ENCODE measurements at regions not wholly inside any gene's neighbourhood (a gene's known extent, or its start where the extent isn't known, plus 50 kb on each side); places are given as distances from the start of the nearest gene placed in this dataset.

DNA sequence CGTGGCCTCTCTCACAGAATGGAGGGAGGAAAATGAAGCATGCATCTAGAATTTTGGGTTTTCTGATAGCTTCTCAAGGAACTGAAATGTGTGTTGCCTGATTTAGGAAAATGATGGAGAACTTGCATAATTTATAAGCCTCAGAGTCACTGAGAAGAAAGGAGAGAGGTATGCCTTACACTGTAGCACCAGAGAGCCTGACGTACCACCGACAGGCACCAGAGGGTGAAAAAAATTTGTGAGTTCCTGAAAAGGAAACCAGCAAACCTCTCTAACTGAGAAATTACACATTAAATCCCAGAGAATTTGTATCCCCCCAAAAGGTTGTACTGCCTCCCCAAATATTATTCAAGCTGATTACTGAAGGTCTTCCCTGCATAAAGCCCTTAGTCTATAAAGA lies 915.3 kb upstream of the SLITRK6 start:
- no peak for TF ChIP-seq EZH2 (IDR thresholded peaks at IDR 0.05)
- no peak for TF ChIP-seq POLR2AphosphoS5 (IDR thresholded peaks at IDR 0.05; ENCODE audit: borderline replicate concordance, low read depth, low read length)
- no peak for TF ChIP-seq FOXP2 (optimal IDR thresholded peaks at IDR 0.05; ENCODE audit: control extremely low read depth, extremely low read length, insufficient read depth)

Measured in SK-N-MC (cell line).